GM19351 (cell line): ENCODE measurements at regions not wholly inside any gene's neighbourhood (a gene's known extent, or its start where the extent isn't known, plus 50 kb on each side); places are given as distances from the start of the nearest gene placed in this dataset.

ENCODE experiments used
- ATAC-seq: cut with Tn5 transposase; IDR thresholded peaks from one replicate; pipeline ENCODE4 v1.9.1; 2021; ENCODE audit warnings: mild to moderate bottlenecking, moderate library complexity; ENCODE audit not compliant: unreplicated experiment

DNA sequence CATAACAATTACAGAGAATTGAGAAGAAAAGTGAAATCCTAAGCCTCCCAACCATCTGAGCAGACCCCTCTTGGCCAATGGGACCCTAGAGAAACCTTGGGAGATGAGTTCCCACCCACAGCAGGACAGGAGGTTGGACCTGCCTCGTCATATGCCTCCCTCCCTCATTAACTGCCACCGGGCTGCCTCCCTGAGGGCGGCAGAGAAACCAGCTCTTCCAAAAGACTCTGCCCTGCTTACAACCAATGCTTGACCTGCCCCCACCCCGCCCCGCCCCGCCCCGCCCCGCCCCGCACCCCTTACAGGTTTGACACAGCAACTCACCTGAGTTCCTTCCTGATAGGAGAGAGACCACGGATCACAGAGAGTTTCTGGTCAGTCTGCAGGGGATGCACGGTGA lies 86.1 kb downstream of the ADRA2C start:
- ATAC-seq: no peak

DNA sequence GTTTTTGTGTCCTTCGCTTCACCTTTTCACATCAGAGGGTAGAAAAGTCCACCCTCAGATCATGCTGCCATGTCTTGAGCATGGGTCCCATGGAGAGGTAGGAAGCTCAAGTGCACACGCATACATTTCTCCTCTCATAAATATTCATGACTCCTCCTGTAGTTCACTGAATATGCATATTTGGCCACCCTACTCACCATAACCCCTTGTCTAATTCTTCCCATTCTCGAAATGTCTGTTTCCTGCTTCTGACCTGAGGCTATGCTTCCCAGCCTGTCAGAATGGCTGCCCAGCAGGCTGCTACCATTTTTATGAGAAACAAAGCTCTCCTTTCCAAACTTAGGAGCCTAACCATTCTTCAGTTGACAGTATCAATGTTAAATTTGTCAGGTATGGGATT lies 86.5 kb downstream of the ADRA2C start:
- ATAC-seq: no peak

DNA sequence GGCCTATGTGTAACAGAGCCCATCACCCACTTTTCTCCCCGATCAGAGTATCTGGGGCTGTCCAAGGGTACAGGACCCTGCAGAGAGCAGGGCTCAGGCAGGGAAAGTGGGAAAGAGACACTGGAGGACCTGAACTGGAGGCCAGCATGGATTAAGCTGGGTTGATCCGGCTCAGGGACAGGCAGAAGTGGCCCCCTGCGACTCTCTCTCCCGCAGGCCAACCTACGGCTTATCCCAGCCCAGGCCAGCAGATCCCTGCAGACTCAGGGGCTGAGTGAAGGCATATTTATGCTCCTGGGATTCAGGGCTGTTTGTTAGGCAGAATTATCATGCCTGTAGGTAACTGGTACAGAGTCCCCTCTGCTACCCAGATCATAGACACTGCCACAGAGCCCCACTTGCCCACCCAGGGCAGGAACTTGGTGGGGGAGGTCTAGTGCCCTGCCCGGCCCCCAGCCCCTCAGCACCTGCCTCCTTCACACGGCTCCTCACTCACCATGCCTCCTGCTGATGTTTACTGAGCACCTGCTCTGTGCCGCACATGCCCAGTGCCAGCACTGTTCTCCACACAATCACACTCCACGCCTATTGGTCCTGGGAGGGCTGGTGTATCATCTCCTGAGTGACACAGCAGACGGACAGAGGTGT lies 87.3 kb downstream of the ADRA2C start:
- ATAC-seq: no peak

DNA sequence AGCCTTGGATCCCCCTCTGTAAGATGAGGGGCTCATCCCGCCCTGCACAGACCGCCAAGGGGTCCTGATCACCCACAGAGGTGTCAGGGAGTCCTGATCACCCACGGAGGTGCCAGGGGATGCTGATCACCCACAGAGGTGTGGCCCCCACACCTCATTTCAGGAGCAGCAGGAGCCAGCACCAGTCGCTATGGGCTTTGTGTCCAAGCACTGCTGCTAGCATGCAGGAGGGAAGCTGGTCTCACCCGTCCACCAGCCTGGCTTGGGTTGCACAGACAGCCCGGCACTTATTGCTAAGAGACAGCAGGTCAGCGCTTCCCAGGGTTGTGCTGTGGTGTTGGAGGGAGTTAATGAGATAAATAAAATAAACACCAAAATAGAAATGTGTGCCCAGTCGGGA lies 88.5 kb downstream of the ADRA2C start:
- no peak for ATAC-seq

DNA sequence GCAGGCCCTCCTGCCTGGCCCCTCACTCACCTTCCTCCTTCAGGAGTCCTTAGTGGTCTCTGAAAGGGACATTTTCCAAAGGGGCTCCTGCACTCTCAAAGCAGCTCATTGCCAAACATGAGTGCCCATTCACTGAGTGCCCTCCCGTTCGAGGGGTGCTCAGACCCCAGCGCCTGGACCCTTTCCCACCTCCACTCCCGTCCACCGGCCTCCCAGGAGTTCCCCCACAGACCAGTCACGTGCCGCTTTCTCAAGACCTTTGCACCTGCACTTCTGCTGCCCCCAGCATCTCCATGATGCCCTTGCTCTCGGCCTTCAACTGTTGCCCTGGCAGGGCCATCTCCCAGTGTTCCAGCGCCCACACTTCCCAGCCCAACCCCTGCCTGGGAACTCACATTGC lies 89.5 kb downstream of the ADRA2C start:
- no peak for ATAC-seq

DNA sequence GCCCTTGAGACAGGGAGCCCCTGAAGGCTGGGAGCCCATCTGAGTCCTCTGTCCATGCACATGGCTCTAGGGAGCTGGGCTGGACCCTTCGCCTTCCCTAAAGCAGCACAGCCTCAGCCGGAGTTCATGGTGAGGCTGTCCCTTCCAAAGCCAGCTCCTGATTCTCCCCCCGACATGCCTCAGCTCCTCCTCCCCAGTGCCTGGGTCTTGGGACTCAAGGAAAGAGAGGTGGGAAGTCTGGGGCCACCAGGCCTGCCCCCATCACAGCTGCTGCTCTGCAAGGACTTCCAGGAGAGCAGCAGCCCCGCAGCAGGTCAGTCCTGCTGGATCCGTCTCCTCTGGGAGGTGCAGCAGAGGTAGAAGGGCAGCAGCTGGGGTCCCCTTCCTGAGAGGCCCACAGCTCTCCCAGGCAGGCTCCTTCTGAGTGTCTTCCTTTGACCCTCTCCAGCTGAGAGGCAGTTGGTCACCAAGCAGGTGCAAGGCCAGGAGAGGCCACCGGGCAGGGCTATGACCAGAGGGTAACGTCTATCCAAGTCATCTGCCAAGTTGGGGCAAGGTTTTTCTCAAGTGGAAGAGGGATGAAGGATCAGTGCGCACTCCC lies 90.5 kb downstream of the ADRA2C start:
- ATAC-seq: no peak

GRCh38 chr4:3857269-3857926 lies 91.2 kb downstream of the ADRA2C start:
- no peak for ATAC-seq

DNA sequence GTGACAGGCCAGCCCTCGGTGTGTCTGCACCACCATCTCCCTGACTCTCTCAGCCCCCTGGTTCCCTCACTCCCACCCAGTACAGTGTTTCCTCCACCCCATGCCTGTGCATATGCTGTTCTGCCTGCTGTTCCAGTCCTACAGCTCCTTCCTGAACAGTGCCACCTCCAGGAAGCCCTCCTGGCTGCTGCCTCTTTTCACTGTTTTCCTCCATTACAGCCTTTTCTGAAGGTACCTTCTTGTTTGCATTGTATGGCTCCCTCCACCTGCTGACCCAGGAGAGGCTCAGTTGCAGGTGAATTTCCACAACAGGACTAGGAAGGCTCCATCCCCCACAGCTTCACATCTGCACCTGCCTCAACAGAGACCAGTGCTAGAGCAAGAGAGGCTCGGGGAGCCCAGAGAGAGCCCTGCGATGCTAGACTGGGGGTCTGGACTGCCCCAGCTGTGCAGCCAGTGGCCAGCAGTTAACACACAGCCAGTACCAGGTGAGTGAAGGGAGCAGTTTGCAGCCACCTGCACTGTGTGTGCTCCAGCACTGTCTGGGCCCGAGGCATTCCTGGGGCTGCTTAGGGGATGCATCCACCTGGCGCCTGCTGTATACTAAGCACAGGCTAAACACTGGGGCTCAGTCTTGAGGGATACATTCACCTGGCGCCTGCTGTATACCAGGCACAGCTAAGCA lies 92.0 kb downstream of the ADRA2C start:
- ATAC-seq: no peak

DNA sequence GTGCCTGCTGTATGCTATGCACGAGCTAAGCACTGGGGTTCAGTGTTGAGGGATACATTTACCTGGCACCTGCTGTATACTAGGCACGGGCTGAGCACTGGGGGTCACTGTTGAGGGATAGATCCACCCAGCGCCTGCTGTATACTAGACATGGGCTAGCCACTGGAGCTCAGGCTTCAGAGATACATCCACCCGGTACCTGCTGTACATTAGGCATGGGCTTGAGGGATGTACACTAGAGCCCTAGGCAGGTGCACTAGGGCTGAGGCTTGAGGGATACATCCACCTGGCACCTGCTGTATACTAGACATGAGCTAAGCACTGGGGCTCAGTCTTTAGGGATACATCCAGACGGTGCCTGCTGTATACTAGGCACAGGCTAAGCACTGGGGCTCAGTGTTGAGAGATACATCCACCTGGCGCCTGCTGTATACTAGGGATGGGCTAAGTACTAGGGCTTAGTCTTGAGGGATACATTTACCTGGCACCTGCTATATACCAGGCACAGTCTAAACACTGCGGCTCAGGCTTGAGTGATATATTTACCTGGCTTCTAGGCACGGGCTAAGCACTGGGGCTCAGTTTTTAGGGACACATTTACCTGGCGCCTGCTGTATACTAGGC lies 92.7 kb downstream of the ADRA2C start:
- no peak for ATAC-seq

- ATAC-seq: no peak
These were observed 93.4 kb downstream of the ADRA2C start for GRCh38 chr4:3859571-3859970.

DNA sequence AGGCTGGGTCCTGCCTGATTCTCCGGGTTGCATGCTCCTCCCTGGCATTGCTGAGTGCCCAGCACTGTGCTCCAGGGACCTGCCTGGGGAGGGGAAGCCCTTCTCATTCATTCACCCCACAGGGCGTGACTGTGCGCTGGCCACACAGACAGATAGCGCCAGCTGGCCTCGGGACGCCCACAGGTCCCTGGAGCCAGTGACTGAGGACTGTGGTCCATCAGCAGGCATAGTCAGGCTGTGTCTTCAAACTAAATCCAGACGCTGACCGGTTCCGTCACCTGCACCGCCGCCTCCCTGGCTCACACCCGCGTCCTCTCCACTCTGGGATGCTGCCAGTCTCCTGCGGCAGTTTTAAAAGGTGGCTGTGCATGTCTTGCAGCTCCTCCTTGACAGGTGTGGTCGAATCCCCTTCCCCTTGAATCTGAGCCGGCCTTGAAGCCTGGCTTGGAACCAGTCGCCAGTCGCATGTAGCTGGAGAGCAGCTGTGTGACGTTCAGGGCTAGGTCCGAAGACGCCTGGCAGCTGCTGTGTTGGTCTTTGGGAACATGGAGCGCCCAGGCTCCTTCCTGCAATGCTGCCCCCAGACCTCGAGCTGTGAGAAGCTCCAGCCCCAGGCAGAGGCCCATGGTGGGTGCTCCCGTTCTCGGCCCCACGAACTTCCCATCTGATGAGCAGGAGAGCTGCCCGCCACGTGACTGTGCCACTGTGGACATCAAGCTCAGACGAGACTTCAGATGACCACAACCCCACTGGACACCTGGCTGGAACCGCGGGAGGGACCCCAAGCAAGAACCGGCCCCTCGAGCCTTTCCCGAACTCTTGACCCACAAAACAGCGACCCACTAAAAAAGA lies 94.1 kb downstream of the ADRA2C start:
- no peak for ATAC-seq

- no peak for ATAC-seq
These were observed 94.9 kb downstream of the ADRA2C start for GRCh38 chr4:3860913-3861636.

GRCh38 chr4:3861720-3862639 lies 95.8 kb downstream of the ADRA2C start:
- ATAC-seq: no peak

GRCh38 chr4:3862640-3863420 lies 96.6 kb downstream of the ADRA2C start:
- no peak for ATAC-seq

GRCh38 chr4:3863841-3864741 lies 97.9 kb downstream of the ADRA2C start:
- no peak for ATAC-seq

- no peak for ATAC-seq
These were observed 98.8 kb downstream of the ADRA2C start for GRCh38 chr4:3864742-3865721.
